ENCODE measurements at regions not wholly inside any gene's neighbourhood (a gene's known extent, or its start where the extent isn't known, plus 50 kb on each side); places are given as distances from the start of the nearest gene placed in this dataset.

GRCh38 chr12:104823985-104824461 is 134.1 kb downstream of the SLC41A2 start:
- DNase-seq (ENCODE audit: low read depth in 1 of 2, low spot score in 1 of 2) = peak; percentile 26 to 42
- H3K27me3 ChIP-seq (ENCODE audit: insufficient read depth, poor library complexity, severe bottlenecking) = no peaks in the 10 kb centered on the region
- peak; percentile 75 for TF ChIP-seq SPI1 (IDR thresholded peaks at IDR 0.05; ENCODE audit: borderline replicate concordance, low read depth)
- TF ChIP-seq CTCF (IDR thresholded peaks at IDR 0.05; ENCODE audit: insufficient read depth, low read length) = no peak
- TF ChIP-seq POLR2AphosphoS5 (IDR thresholded peaks at IDR 0.05; ENCODE audit: low read depth) = no peak
- TF ChIP-seq REST (IDR thresholded peaks at IDR 0.05; ENCODE audit: insufficient replicate concordance, low read depth) = no peak
- H3K4me3 ChIP-seq (replicated peaks; ENCODE audit: insufficient read depth, low read length) = no peak overlapping the region
- H3K27ac ChIP-seq (replicated peaks) = no peak overlapping the region

- Histone ChIP-seq H3K27ac (replicated peaks) (no peak overlapping the region), H3K27me3 (ENCODE audit: insufficient read depth, poor library complexity, severe bottlenecking) (no peaks in the 10 kb centered on the region), H3K4me3 (replicated peaks; ENCODE audit: insufficient read depth, low read length) (no peak overlapping the region)
- DNase-seq (ENCODE audit: low read depth in 1 of 2, low spot score in 1 of 2) = no peak
- no peak for TF ChIP-seq REST (IDR thresholded peaks at IDR 0.05; ENCODE audit: insufficient replicate concordance, low read depth)
- TF ChIP-seq POLR2AphosphoS5 (IDR thresholded peaks at IDR 0.05; ENCODE audit: low read depth) = no peak
- no peak for TF ChIP-seq GABPA (IDR thresholded peaks at IDR 0.05; ENCODE audit: low read depth)
- TF ChIP-seq CTCF (IDR thresholded peaks at IDR 0.05; ENCODE audit: insufficient read depth, low read length) = no peak
- TF ChIP-seq SPI1 (IDR thresholded peaks at IDR 0.05; ENCODE audit: borderline replicate concordance, low read depth) = no peak
These were observed 135.1 kb downstream of the SLC41A2 start for GRCh38 chr12:104822941-104823340.

GRCh38 chr12:104816845-104817503 is 141.1 kb downstream of the SLC41A2 start:
- Histone ChIP-seq H3K4me3 (replicated peaks; ENCODE audit: insufficient read depth, low read length) (no peak overlapping the region), H3K27ac (replicated peaks) (no peak overlapping the region), H3K27me3 (ENCODE audit: insufficient read depth, poor library complexity, severe bottlenecking) (no peaks in the 10 kb centered on the region)
- DNase-seq (ENCODE audit: low read depth in 1 of 2, low spot score in 1 of 2) = no peak
- TF ChIP-seq GABPA (IDR thresholded peaks at IDR 0.05; ENCODE audit: low read depth) = no peak
- TF ChIP-seq POLR2AphosphoS5 (IDR thresholded peaks at IDR 0.05; ENCODE audit: low read depth) = no peak
- no peak for TF ChIP-seq CTCF (IDR thresholded peaks at IDR 0.05; ENCODE audit: insufficient read depth, low read length)
- TF ChIP-seq SPI1 (IDR thresholded peaks at IDR 0.05; ENCODE audit: borderline replicate concordance, low read depth) = no peak
- TF ChIP-seq REST (IDR thresholded peaks at IDR 0.05; ENCODE audit: insufficient replicate concordance, low read depth) = no peak
